ENCODE measurements at regions not wholly inside any gene's neighbourhood (a gene's known extent, or its start where the extent isn't known, plus 50 kb on each side); places are given as distances from the start of the nearest gene placed in this dataset.
A peak's percentile ranks its signal among the peaks of the same experiment; 100 is the strongest.

- TF ChIP-seq POLR2AphosphoS5 (IDR thresholded peaks at IDR 0.05; ENCODE audit: insufficient read depth in 1 of 2, low read depth in 1 of 2) (no peak), CTCF (IDR thresholded peaks at IDR 0.05) (peak; percentile 85 to 91 (median 90))
Observed at GRCh38 chr14:59126714-59127436, 61.6 kb upstream of the DAAM1 start.

All from vagina (tissue), 2 donors.